ENCODE measurements at regions not wholly inside any gene's neighbourhood (a gene's known extent, or its start where the extent isn't known, plus 50 kb on each side); places are given as distances from the start of the nearest gene placed in this dataset.

DNA sequence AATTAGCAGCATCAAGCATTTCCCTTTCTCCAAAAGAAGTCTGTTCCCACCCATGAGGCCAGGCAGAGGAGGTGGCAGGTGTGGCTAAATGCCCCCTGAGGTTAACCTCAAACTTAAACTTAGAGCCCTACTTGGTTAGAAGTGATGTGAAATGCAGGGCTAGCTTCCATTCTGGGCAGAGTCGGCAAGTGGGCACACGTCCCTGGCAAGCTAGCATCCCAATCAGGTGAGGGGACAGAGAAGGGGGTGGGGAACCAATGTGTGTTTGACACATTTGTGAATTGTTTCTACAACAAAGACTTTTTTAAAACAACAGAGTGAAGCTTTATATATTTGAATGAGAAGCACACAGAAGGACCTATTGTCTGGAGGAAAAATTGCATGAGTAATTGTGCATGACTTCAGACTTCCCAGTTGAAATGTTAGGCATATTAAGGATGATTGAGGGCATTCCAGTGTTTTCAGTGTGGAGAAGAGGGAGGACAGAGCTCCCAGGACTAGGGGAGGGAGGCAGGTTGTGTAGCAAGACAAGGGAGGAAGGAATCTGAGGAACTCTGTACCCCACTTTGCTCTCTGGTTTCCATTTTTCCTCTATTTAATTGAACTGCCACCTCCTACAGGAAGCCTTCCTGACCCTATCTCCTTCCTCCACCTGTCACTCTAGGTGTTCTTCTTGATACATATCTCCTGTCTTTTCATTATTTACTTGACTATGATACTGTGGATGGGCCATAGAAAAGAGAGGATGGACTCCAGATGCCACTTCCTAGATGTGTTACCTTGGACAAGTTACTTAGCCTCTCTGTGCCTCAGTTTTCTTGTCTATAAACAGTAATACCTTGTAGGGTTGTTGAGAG is 83.3 kb upstream of the PICALM start:
- H3K4me2 ChIP-seq = no peak overlapping the region
- H3K9ac ChIP-seq = no peak overlapping the region
- no peak overlapping the region for H3K4me3 Mint-ChIP-seq

DNA sequence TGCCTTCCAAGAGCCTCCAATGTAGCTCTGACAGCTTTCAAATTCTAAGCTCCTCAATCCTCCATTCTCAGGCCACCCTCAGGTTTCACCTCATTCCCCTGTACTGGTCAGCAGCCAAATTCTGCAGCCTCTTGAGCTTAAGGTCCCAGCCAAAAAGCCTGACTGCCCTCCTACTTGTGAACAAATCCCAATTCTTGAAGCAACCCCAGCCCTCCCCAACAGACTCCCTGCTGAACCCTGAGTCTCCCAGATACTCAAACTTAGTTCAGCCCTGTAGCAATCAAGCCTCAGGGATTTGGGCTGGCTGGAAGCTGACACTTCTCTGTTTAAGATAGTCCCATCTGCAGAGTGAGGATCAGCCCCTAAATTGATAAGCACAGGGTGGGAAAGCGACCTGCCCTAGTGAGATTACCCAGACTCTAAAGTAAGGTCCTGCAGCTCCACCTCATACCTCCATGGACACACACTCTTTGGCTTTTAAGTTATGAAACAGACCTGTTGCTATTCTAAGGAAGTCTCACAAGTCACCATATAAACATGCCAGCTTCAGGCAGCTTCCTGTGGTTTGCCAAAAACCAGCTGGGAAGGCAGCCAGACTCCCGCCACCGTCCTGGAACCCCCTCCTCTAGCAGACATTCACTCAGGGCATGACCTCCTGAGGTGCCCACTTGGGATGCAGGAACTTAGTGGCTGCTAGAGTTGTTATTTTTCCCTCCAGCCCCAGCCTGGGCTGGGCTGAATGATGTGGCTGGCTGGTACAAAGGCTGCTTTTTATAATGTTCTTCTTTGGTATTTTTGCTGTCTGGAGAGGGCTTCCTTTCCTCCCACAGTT is 82.5 kb upstream of the PICALM start:
- peak overlapping the region; percentile 9 for H2AFZ ChIP-seq (replicated peaks)
- peaks cover 8% of the 10 kb centered on the region for H3K4me1 ChIP-seq
- H3K27me3 Mint-ChIP-seq (ENCODE audit: insufficient read depth, low read depth) = peaks cover 2% of the 10 kb centered on the region
- H3K9me3 Mint-ChIP-seq = no peaks in the 10 kb centered on the region
- H3K36me3 Mint-ChIP-seq = no peaks in the 10 kb centered on the region
- H3K79me2 ChIP-seq (ENCODE audit: low read depth) = no peaks in the 10 kb centered on the region
- peak; percentile 39 for DNase-seq (ENCODE audit: low spot score)
- no peaks in the 10 kb centered on the region for H3K27me3 ChIP-seq
- H3K9ac ChIP-seq = no peak overlapping the region
- no peak overlapping the region for H3K4me3 Mint-ChIP-seq
- TF ChIP-seq EZH2phosphoT487 (IDR thresholded peaks at IDR 0.05) (no peak), EZH2 (IDR thresholded peaks at IDR 0.05) (no peak)
- no peaks in the 10 kb centered on the region for H4K20me1 ChIP-seq (ENCODE audit: low read depth)
- no peak overlapping the region for H3K27ac Mint-ChIP-seq
- no peak overlapping the region for H3K4me3 ChIP-seq
- H3K9me3 ChIP-seq (ENCODE audit: low read depth) = no peaks in the 10 kb centered on the region
- no peaks in the 10 kb centered on the region for H3K36me3 ChIP-seq
- peaks cover 15% of the 10 kb centered on the region for H3K4me1 Mint-ChIP-seq
- H3F3A ChIP-seq (ENCODE audit: low read depth) = no peaks in the 10 kb centered on the region
- H3K4me2 ChIP-seq = no peak overlapping the region
- H3K27ac ChIP-seq = no peak overlapping the region

More for the DNA sequence above, 83.3 kb upstream of the PICALM start:
- Mint-ChIP-seq H3K36me3 (no peaks in the 10 kb centered on the region), H3K27me3 (ENCODE audit: insufficient read depth, low read depth) (peaks cover 2% of the 10 kb centered on the region), H3K9me3 (no peaks in the 10 kb centered on the region), H3K27ac (no peak overlapping the region), H3K4me1 (peaks cover 15% of the 10 kb centered on the region)
- Histone ChIP-seq H3K36me3 (no peaks in the 10 kb centered on the region), H3K27me3 (no peaks in the 10 kb centered on the region), H3K4me1 (peaks cover 8% of the 10 kb centered on the region), H2AFZ (replicated peaks) (no peak overlapping the region), H3K79me2 (ENCODE audit: low read depth) (no peaks in the 10 kb centered on the region), H3K4me3 (no peak overlapping the region), H3K27ac (no peak overlapping the region), H3F3A (ENCODE audit: low read depth) (no peaks in the 10 kb centered on the region), H4K20me1 (ENCODE audit: low read depth) (no peaks in the 10 kb centered on the region), H3K9me3 (ENCODE audit: low read depth) (no peaks in the 10 kb centered on the region)
- no peak for DNase-seq (ENCODE audit: low spot score)
- TF ChIP-seq, protein P1, sequence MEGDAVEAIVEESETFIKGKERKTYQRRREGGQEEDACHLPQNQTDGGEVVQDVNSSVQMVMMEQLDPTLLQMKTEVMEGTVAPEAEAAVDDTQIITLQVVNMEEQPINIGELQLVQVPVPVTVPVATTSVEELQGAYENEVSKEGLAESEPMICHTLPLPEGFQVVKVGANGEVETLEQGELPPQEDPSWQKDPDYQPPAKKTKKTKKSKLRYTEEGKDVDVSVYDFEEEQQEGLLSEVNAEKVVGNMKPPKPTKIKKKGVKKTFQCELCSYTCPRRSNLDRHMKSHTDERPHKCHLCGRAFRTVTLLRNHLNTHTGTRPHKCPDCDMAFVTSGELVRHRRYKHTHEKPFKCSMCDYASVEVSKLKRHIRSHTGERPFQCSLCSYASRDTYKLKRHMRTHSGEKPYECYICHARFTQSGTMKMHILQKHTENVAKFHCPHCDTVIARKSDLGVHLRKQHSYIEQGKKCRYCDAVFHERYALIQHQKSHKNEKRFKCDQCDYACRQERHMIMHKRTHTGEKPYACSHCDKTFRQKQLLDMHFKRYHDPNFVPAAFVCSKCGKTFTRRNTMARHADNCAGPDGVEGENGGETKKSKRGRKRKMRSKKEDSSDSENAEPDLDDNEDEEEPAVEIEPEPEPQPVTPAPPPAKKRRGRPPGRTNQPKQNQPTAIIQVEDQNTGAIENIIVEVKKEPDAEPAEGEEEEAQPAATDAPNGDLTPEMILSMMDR (IDR thresholded peaks at IDR 0.05) = no peak
- TF ChIP-seq EZH2phosphoT487 (IDR thresholded peaks at IDR 0.05) (no peak), EZH2 (IDR thresholded peaks at IDR 0.05) (no peak)

DNA sequence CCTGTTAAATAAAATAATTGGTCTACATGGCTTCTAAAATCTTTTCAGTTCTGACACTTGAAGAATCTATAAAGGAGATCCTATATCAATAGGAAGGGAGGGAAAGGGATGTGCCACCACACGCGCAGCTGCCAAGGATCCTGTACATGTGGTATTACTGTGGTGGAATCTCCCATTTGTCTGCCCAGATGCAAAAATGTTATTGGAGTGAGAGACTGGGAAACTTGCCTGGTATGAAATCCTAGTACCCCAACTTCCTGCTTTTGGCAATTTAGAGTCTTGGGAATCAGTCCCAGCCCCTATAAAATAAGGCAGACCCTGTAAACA is 81.9 kb upstream of the PICALM start:
- H3K9me3 ChIP-seq (ENCODE audit: low read depth) = no peaks in the 10 kb centered on the region
- no peaks in the 10 kb centered on the region for H3F3A ChIP-seq (ENCODE audit: low read depth)
- no peak overlapping the region for H3K4me2 ChIP-seq
- peaks cover 2% of the 10 kb centered on the region for H3K27me3 Mint-ChIP-seq (ENCODE audit: insufficient read depth, low read depth)
- H3K27me3 ChIP-seq = no peaks in the 10 kb centered on the region
- no peaks in the 10 kb centered on the region for H3K36me3 ChIP-seq
- H3K36me3 Mint-ChIP-seq = no peaks in the 10 kb centered on the region
- TF ChIP-seq EZH2phosphoT487 (IDR thresholded peaks at IDR 0.05) = no peak
- TF ChIP-seq, protein P1 (IDR thresholded peaks at IDR 0.05) = no peak
- H3K79me2 ChIP-seq (ENCODE audit: low read depth) = no peaks in the 10 kb centered on the region
- H3K27ac Mint-ChIP-seq = no peak overlapping the region
- no peak for DNase-seq (ENCODE audit: low spot score)
- no peaks in the 10 kb centered on the region for H3K9me3 Mint-ChIP-seq
- H3K4me1 Mint-ChIP-seq = peaks cover 15% of the 10 kb centered on the region
- H3K9ac ChIP-seq = no peak overlapping the region
- no peak overlapping the region for H3K27ac ChIP-seq
- H3K4me3 Mint-ChIP-seq = no peak overlapping the region
- peaks cover 8% of the 10 kb centered on the region for H3K4me1 ChIP-seq
- peak overlapping the region; percentile 9 for H2AFZ ChIP-seq (replicated peaks)
- H3K4me3 ChIP-seq = no peak overlapping the region
- H4K20me1 ChIP-seq (ENCODE audit: low read depth) = no peaks in the 10 kb centered on the region

Measured in neural progenitor cell (in vitro differentiated cells).